ENCODE measurements at regions not wholly inside any gene's neighbourhood (a gene's known extent, or its start where the extent isn't known, plus 50 kb on each side); places are given as distances from the start of the nearest gene placed in this dataset.

DNA sequence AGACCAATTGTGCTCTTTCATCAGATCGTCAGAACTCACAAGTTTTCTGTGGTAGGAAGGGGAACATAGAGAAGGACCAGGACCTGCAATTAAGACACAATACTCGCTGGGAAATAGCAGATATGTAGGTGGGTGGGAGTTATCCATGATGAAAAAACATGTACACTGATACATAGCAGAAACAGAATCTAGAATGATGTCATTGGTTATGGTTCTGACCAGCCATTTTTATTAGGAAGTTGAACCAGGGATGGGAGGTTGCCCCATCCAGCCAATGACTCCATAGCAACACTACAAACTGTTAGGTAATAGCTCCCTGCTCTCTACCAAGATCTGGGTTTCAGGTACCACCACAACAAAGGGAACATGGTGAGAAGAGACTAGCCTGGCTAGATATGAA lies 393.5 kb upstream of the PBX1 start:
- TF ChIP-seq CTCF (IDR thresholded peaks at IDR 0.05) (no peak), EP300 (IDR thresholded peaks at IDR 0.05) (no peak)

Measured in upper lobe of left lung (tissue), 4 donors.